ENCODE measurements at regions not wholly inside any gene's neighbourhood (a gene's known extent, or its start where the extent isn't known, plus 50 kb on each side); places are given as distances from the start of the nearest gene placed in this dataset.
"Not testable (repeated sequence)": the region's sequence is repeated elsewhere in the genome, so short reads cannot be mapped to it uniquely, and the experiment has no call there.

- H3K27ac ChIP-seq, result no peak overlapping the region
- TF ChIP-seq, protein P1, sequence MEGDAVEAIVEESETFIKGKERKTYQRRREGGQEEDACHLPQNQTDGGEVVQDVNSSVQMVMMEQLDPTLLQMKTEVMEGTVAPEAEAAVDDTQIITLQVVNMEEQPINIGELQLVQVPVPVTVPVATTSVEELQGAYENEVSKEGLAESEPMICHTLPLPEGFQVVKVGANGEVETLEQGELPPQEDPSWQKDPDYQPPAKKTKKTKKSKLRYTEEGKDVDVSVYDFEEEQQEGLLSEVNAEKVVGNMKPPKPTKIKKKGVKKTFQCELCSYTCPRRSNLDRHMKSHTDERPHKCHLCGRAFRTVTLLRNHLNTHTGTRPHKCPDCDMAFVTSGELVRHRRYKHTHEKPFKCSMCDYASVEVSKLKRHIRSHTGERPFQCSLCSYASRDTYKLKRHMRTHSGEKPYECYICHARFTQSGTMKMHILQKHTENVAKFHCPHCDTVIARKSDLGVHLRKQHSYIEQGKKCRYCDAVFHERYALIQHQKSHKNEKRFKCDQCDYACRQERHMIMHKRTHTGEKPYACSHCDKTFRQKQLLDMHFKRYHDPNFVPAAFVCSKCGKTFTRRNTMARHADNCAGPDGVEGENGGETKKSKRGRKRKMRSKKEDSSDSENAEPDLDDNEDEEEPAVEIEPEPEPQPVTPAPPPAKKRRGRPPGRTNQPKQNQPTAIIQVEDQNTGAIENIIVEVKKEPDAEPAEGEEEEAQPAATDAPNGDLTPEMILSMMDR (conservative IDR thresholded peaks at IDR 0.05), result no peak
Measured at GRCh38 chr21:14040386-14040785, 170.4 kb downstream of the LIPI start.

DNA sequence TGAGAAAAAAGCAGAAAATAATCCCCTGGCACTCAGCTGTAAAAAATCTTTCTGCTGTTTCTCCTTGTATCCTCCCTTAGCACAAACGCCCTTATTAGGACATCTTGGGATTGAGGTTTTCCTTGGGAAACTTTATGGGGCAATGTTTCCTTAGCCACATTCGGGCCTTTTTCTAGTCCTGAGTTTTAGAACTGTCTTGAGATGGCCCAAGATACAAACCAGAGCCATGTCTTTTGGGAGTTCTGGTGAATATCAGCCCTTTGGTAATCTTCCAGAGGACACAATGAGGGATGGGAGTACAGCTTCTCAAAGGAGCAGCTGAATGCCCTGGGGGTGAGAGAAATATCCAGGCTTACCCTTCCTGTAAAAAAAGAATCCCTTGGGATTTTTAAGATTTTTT, 182.1 kb downstream of the LIPI start:
- not testable (repeated sequence) for H3K27ac ChIP-seq

DNA sequence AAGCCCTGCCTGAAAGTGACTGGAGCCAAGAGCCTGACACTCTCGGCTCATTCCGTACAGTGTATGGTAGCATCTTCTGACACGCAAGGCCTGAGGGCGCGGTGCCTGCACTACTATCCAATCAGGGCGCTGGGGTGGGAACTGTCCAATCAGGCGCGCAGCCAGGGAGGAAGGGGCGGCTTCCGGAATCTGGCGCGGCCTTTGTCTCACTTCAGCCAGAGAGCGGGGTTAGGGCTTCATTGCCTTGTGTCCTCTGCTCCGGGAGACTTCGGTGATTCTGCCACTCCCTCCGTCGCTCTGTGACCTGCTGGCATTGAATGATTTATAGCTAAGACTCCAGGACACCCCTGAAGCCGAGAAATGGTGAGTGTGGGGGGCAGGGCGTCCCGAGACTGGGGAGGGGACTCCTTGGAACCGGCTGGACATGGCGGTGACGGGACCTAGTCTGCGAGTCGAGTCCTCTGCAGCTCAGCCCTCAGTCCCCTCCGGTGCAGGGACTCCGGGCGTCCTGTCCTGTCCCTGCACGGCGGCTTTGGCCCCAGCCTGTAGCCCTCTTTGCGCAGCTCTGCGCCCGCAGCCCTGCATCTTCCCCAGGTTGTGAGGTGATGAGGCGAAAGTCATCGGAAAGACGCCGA, 183.4 kb downstream of the LIPI start:
- peak overlapping the region; percentile 51 for H3K27ac ChIP-seq

DNA sequence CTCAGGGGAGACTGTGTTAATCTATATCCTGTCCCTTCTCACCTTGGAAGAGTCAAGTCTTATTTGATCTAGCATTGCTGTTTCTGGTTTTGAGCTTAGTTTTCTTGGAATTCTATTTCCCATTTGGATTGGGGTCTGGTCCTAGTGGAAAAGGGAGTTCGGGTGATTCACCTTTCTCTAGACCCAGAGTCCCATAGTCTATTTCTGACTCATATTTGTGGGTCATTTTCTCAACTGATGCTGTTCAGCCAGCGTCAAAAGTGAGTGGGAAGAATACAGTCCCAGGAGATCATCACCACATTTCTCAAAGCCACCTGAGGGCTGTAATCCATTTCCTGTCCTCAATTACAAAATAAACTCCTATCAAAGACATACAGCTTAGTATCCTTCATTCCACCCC, 190.6 kb downstream of the LIPI start:
- not testable (repeated sequence) for H3K27ac ChIP-seq

DNA sequence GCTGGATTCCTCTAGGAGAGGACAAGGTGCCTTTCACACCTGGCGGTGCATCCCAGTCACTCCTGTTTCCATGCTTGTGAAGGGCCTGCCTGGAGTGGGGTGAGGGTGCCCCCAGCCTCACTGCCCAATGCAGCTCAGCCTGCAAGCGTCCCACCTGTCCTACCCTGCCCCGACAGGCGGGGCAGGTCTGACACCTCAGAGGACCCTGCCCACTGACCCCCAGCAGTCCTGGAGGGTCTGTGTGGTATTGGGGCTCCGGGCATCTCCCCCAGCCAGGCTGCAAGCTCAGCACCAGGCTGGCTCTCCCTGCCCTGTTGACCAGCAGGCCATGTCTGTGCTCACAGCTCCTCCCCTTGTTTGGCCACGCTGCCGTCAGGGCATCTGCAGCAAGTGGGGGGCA, 194.9 kb downstream of the LIPI start:
- H3K27ac ChIP-seq, result not testable (repeated sequence)

DNA sequence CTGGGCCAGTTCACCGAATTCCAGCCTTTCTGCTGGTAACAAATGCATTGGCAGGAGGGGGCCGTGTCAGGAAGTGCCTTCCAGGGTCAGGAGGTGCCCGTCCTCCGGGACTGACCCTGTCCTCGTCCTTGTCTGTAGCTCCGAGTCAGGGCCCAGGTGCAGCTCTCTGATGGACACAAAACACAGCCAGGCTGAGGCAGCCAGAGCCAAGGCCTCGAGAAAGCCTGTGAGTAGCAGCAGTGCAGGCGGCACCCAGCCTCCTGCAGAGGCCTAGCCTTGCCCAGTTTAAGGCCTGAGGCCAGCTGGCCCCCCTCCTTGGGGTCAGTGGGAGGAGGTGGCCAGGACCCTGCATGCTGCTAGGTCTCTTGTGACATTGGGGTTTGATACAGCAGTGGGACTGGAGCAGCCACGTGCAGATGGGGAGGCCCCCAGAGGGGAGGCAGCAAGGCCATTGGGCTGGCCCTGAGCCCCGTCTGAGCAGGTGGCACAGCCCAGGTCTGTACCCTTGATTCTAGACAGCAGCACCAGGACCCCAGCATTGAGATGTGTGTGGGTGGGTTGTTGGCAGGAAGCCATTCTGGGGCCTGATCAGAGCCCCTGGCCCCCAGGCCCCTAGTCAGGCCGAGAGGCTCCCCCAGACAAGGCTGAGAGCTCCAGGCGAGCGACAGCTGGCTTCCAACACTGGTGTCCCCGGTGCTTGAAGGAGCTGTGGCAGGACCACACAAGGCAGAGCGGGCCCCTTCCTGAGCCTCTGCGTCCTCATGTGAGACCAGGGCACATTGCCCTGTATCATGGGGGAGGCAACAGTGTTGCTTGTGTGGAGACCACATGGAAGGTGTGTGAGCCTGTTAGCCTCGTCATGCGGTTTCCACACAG, 196.9 kb downstream of the LIPI start:
- H3K27ac ChIP-seq, result not testable (repeated sequence)

DNA sequence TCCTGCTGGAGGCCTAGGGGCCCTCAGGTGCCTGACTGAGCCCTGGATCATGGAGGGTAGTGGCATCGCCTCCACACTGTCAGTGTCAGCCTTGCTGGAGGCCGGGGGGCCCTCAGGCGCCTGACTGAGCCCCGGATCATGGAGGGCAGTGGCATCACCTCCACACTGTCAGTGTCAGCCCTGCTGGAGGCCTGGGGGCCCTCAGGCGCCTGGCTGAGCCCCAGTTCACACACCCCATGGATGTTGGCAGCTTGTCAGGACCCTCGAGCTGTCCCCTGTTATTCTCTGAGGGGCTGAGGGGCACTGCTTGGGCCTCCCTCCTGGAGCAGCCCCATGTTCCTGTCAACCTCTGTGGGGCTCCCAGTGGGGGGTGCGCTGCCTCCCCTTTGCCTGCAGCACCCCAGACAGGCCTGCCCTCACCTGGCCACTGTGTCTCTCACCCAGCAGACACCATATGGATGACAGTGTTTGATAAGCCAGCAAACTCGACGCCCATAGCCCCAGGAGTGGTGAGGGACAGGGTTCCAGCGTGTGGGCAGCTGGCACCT, 197.6 kb downstream of the LIPI start:
- TF ChIP-seq, protein P1 (conservative IDR thresholded peaks at IDR 0.05), result no peak
- H3K27ac ChIP-seq, result no peak overlapping the region

DNA sequence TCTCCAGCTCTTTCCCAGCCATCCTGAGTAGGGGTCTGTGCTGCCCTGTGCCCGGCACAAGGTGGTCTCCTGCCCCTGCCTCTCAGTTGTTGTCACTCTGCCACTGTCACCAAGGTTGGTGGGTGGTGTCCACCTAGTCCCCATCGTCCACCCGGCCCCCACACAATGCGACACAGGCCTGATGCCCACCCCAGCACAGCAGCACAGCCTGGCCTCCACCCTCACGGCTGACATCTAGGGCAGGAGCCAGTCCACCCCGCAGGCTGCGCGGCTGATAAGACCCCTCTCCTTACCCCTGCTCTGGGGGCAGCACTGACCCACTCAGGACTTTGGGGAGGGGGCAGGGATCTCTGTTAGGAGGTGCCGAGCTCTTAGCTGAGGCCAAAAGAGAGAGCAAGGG, 198.3 kb downstream of the LIPI start:
- TF ChIP-seq, protein P1 (conservative IDR thresholded peaks at IDR 0.05), result no peak
- H3K27ac ChIP-seq, result no peak overlapping the region

- H3K27ac ChIP-seq, result not testable (repeated sequence)
Measured at GRCh38 chr21:14011751-14012150, 199.0 kb downstream of the LIPI start.

- H3K27ac ChIP-seq, result not testable (repeated sequence)
Measured at GRCh38 chr21:14011149-14011548, 199.6 kb downstream of the LIPI start.

DNA sequence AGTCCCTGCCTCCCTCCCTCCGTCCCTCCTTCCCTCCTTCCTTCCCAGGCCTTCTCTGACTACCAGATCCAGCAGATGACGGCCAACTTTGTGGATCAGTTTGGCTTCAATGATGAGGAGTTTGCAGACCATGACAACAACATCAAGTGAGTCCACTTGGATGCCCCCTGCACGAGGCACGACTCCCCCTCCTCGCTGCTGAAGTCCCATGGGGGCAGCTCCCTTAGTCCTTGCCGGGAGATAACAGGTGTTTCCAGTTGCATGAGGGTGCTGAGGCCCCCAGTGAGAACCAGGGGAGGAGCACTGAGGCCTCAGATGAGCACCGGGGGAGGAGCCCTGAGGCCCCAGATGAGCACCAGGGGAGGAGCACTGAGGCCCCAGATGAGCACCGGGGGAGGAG, 200.0 kb downstream of the LIPI start:
- TF ChIP-seq, protein P1 (conservative IDR thresholded peaks at IDR 0.05), result no peak
- H3K27ac ChIP-seq, result no peak overlapping the region

GRCh38 chr21:14009990-14010389, 200.8 kb downstream of the LIPI start:
- not testable (repeated sequence) for H3K27ac ChIP-seq

GRCh38 chr21:14009238-14009981, 201.3 kb downstream of the LIPI start:
- H3K27ac ChIP-seq, result not testable (repeated sequence)

- H3K27ac ChIP-seq, result not testable (repeated sequence)
Measured at GRCh38 chr21:14008436-14008835, 202.3 kb downstream of the LIPI start.

DNA sequence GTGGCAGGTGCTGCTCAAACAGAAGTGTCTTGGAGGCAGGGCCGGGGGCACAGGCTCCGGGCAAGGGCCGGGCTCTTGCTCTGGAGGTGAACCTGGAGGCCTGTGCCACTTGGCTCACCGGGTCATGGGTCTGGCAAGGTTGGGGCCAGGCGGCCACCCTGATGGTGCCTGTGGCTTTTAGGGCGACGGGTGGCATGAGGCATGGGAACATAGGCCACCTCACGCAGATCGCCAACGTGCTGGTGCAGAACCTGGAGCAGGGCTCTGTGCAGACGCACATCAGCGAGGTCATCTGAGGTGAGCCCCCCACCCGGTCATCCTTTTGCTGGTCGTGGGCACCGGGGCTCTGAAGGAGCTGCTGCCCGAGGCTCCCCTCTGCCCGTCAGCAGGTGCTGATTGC, 202.7 kb downstream of the LIPI start:
- not testable (repeated sequence) for H3K27ac ChIP-seq

DNA sequence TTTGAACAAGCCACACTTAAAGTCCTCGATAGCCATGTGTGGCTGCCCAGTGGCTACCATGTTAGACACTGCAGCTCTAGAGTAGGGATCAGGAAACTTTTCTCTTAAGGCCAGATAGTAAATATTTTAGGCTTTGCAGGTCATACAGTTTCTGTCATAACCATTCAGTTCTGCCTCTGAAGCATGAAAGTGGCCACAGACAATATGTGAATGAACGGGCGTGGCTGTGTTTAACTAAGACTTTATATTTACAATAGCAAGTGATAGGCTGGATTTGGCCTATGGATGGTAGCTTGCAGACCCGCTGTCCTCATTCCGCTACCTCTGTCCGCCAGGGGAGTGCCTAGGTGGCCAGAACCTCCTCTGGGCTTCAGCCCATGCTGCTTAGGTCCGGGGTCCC, 204.6 kb downstream of the LIPI start:
- not testable (repeated sequence) for H3K27ac ChIP-seq
